K562 (cell line): ENCODE measurements at regions not wholly inside any gene's neighbourhood (a gene's known extent, or its start where the extent isn't known, plus 50 kb on each side); places are given as distances from the start of the nearest gene placed in this dataset.

Source experiments
- BCOR ChIP-seq: fragments of 450-650 bp; IDR thresholded peaks from 2 replicates; pipeline ENCODE4 v1.6.1; 2016
- BRCA1 ChIP-seq, 2 experiments: fragments of 450-650 bp in 1 of 2; sonication (generic) in 1 of 2; formaldehyde crosslinking in 1 of 2; IDR thresholded peaks; 2 replicates each; pipeline versions ENCODE4 v1.5.0 to v1.6.1; 2017 to 2020; ENCODE audit warnings: mild to moderate bottlenecking in 1 of 2, missing genetic modification reagents in 1 of 2
- BRD4 ChIP-seq: fragments of 200-600 bp; sonication (generic); IDR thresholded peaks from 2 replicates; pipeline ENCODE4 v1.6.1; 2017; ENCODE audit warnings: inconsistent platforms
- CEBPB ChIP-seq: fragments of 450-650 bp; IDR thresholded peaks from 2 replicates; pipeline ENCODE4 v1.6.1; 2016; ENCODE audit warnings: missing genetic modification characterization, missing compliant biosample characterization
- DIDO1 ChIP-seq: fragments of 450-650 bp; IDR thresholded peaks from 2 replicates; pipeline ENCODE4 v1.6.1; 2016; ENCODE audit warnings: low read depth, missing biosample characterization, missing genetic modification characterization
- E2F3 ChIP-seq: fragments of 250-450 bp; sonication (Bioruptor Pico); IDR thresholded peaks from 2 replicates; pipeline ENCODE4 v1.4.0; 2020; ENCODE audit warnings: mild to moderate bottlenecking
- ETV1 ChIP-seq: fragments of 450-650 bp; conservative IDR thresholded peaks from 2 replicates; pipeline ENCODE4 v1.6.1; 2016; ENCODE audit warnings: missing genetic modification characterization, control low read depth, low read depth, missing compliant biosample characterization
- FOSL1 ChIP-seq: fragments of 200-800 bp; sonication (Bioruptor generic); conservative IDR thresholded peaks from 2 replicates; pipeline ENCODE4 v1.6.1; 2016; ENCODE audit warnings: missing genetic modification characterization, missing compliant biosample characterization
- FOXJ2 ChIP-seq: fragments of 200-800 bp; sonication (Bioruptor generic); IDR thresholded peaks from 2 replicates; pipeline ENCODE4 v1.6.1; 2016; ENCODE audit warnings: missing genetic modification characterization, missing compliant biosample characterization
- MCM2 ChIP-seq: fragments of 450-650 bp; IDR thresholded peaks from 2 replicates; pipeline ENCODE4 v1.6.1; 2017; ENCODE audit warnings: low read depth, mild to moderate bottlenecking
- NCOA6 ChIP-seq: fragments of 450-650 bp; IDR thresholded peaks from 2 replicates; pipeline ENCODE4 v1.6.1; 2017; ENCODE audit warnings: mild to moderate bottlenecking
- NFE2L1 ChIP-seq: fragments of 450-650 bp; IDR thresholded peaks from 2 replicates; pipeline ENCODE4 v1.6.1; 2016; ENCODE audit warnings: missing genetic modification characterization, low read depth, mild to moderate bottlenecking, missing compliant biosample characterization, moderate library complexity, borderline replicate concordance
- POLR3A ChIP-seq: IDR thresholded peaks from 2 replicates; pipeline ENCODE4 v1.6.1; 2011; ENCODE audit warnings: borderline replicate concordance, mild to moderate bottlenecking, moderate library complexity; ENCODE audit not compliant: insufficient read length, insufficient read depth; ENCODE audit errors: extremely low read depth
- PURB ChIP-seq: sonication (generic); formaldehyde crosslinking; IDR thresholded peaks from 2 replicates; pipeline ENCODE4 v1.9.0; 2021; ENCODE audit warnings: low read depth, mild to moderate bottlenecking, missing genetic modification reagents
- SIRT6 ChIP-seq: IDR thresholded peaks from one replicate; pipeline ENCODE4 v1.6.1; 2012; ENCODE audit warnings: low read depth, mild to moderate bottlenecking, control low read depth, inconsistent platforms, low read length, moderate library complexity
- ZC3H4 ChIP-seq: sonication (generic); formaldehyde crosslinking; IDR thresholded peaks from 2 replicates; pipeline ENCODE4 v1.9.0; 2021; ENCODE audit warnings: missing genetic modification reagents, borderline replicate concordance
- ZKSCAN1 ChIP-seq: fragments of 150-350 bp; IDR thresholded peaks from 2 replicates; pipeline ENCODE4 v1.6.1; 2016; ENCODE audit warnings: low read depth, low read length
- ZNF24 ChIP-seq: fragments of 450-650 bp; IDR thresholded peaks from 2 replicates; pipeline ENCODE4 v1.6.1; 2016
- ZNF76 ChIP-seq: fragments of 250-450 bp; sonication (Bioruptor Pico); IDR thresholded peaks from 2 replicates; pipeline ENCODE4 v1.4.0; 2020; ENCODE audit warnings: mild to moderate bottlenecking, moderate library complexity, borderline replicate concordance
- ZNF77 ChIP-seq: fragments of 250-450 bp; sonication (Bioruptor Pico); IDR thresholded peaks from 2 replicates; pipeline ENCODE4 v1.5.0; 2020
- ZNF830 ChIP-seq: fragments of 250-450 bp; sonication (Bioruptor Pico); IDR thresholded peaks from 2 replicates; pipeline ENCODE4 v1.5.0; 2021; ENCODE audit warnings: mild to moderate bottlenecking
- ZSCAN32 ChIP-seq: fragments of 450-650 bp; formaldehyde crosslinking; IDR thresholded peaks from 2 replicates; pipeline ENCODE4 v1.4.0; 2020; ENCODE audit warnings: mild to moderate bottlenecking, moderate library complexity
- TF ChIP-seq, protein P1 (sequence below), 2 experiments: fragments of 450-650 bp; IDR thresholded peaks; 2 replicates each; pipeline ENCODE4 v1.6.1; 2016; ENCODE audit warnings: mild to moderate bottlenecking in 2 of 2, borderline replicate concordance in 1 of 2, low read depth in 1 of 2, moderate library complexity in 1 of 2
- TF ChIP-seq, protein P2 (sequence below): fragments of 450-650 bp; IDR thresholded peaks from 2 replicates; pipeline ENCODE4 v1.6.1; 2016; ENCODE audit warnings: low read depth, mild to moderate bottlenecking, moderate library complexity

DNA sequence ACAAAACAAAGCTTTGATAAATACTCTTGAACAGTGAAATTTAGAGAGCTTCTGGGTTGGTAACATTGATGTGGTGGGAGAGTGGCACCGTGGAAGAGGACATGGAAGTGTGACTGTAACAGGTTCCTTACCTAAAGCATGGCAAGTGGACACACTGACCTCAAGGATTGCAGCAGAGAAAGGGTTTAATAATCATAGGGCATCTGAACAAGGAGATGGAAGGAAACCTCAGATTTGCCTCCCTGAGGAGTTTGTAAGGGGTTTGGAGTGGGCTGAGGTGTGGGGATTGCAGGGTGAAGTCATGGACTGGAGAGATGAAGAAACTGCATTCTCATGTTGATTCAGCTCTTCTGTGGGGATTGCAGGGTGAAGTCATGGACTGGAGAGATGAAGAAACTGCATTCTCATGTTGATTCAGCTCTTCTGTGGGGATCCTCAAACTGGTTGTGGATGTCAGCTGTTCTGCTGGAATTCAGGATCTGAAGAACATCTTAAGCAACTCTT is 83.8 kb upstream of the TLK1 start (continued):
- TF ChIP-seq, protein P1, sequence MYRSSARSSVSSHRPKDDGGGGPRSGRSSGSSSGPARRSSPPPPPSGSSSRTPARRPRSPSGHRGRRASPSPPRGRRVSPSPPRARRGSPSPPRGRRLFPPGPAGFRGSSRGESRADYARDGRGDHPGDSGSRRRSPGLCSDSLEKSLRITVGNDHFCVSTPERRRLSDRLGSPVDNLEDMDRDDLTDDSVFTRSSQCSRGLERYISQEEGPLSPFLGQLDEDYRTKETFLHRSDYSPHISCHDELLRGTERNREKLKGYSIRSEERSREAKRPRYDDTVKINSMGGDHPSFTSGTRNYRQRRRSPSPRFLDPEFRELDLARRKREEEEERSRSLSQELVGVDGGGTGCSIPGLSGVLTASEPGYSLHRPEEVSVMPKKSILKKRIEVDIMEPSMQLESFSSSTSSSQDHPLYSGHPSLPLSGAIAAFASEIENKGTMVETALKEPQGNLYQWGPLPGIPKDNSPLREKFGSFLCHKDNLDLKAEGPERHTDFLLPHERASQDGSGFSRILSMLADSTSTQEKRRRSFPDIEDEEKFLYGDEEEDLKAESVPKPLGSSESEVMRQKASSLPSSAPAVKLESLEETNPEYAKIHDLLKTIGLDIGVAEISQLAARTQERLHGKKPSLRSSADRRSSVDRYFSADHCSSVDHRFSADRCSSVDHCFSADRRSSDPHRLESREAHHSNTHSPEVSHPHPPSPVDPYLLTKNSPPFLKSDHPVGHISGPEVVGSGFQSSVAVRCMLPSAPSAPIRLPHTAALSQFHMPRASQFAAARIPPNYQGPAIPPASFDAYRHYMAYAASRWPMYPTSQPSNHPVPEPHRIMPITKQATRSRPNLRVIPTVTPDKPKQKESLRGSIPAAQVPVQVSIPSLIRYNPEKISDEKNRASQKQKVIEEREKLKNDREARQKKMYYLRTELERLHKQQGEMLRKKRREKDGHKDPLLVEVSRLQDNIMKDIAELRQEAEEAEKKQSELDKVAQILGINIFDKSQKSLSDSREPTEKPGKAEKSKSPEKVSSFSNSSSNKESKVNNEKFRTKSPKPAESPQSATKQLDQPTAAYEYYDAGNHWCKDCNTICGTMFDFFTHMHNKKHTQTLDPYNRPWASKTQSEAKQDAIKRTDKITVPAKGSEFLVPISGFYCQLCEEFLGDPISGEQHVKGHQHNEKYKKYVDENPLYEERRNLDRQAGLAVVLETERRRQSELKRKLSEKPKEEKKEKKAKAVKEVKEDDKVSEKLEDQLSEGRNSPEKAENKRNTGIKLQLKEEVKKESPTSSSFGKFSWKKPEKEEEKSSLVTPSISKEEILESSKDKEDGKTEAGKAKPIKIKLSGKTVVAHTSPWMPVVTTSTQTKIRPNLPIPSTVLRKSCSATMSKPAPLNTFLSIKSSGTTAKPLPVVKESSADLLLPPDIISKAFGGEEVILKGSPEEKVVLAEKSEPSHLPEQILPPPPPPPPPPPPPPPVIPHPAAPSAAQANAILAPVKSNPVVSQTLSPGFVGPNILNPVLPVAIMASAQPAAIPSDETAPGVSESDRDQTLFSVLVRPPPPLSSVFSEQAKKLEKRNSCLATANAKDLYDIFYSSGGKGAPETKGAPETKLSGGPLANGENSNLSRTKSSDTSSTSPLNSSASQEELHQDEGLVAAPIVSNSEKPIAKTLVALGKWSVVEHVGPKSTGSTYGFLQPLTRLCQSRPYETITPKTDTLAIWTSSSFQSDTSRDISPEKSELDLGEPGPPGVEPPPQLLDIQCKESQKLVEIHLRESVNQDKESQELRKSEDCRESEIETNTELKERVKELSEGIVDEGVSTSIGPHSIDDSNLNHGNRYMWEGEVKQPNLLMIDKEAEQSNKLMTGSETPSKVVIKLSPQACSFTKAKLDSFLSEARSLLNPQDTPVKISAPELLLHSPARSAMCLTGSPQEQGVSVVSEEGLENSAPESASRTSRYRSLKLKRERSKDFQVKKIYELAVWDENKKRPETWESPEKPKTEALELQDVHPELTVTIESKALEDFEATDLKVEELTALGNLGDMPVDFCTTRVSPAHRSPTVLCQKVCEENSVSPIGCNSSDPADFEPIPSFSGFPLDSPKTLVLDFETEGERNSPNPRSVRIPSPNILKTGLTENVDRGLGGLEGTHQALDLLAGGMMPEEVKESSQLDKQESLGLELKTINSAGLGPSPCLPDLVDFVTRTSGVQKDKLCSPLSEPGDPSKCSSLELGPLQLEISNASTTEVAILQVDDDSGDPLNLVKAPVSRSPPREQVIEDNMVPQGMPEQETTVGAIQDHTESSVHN (IDR thresholded peaks at IDR 0.05; ENCODE audit: borderline replicate concordance in 1 of 2, low read depth in 1 of 2): peak in 1 of 2 experiments; percentile 94; a peak in 2 of 4 replicates
- TF ChIP-seq POLR3A (no peak), ZNF76 (no peak), BRD4 (no peak), ETV1 (tag) (no peak), BRCA1 (IDR thresholded peaks at IDR 0.05) (no peak), BRCA1 (CRISPR knock-in tag; IDR thresholded peaks at IDR 0.05) (no peak), BCOR (no peak), FOSL1 (tag) (0 out of 2 replicates have a peak, but pooled peaks have one; percentile 43), FOXJ2 (tag) (no peak), ZSCAN32 (no peak), SIRT6 (no peak), MCM2 (no peak), NFE2L1 (tag) (no peak), PURB (CRISPR knock-in tag) (no peak), ZNF830 (CRISPR knock-in tag) (no peak), ZKSCAN1 (no peak), E2F3 (CRISPR knock-in tag) (no peak), CEBPB (tag) (peak; percentile 92), ZNF24 (no peak), ZC3H4 (CRISPR knock-in tag) (no peak), ZNF77 (CRISPR knock-in tag) (no peak), NCOA6 (no peak), DIDO1 (tag) (no peak)
- TF ChIP-seq, protein P2, sequence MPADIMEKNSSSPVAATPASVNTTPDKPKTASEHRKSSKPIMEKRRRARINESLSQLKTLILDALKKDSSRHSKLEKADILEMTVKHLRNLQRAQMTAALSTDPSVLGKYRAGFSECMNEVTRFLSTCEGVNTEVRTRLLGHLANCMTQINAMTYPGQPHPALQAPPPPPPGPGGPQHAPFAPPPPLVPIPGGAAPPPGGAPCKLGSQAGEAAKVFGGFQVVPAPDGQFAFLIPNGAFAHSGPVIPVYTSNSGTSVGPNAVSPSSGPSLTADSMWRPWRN: no peak
